Posterior cingulate gyrus (tissue), 11 donors: ENCODE measurements at regions not wholly inside any gene's neighbourhood (a gene's known extent, or its start where the extent isn't known, plus 50 kb on each side); places are given as distances from the start of the nearest gene placed in this dataset.

Source experiments
- DNase-seq, 10 donors: peaks; one replicate each; pipeline versions ENCODE4 v3.0.0 to v3.0.0-alpha.2; 2020 to 2021; ENCODE audit warnings: mixed read lengths in 3 of 10
- intact Hi-C: fragments of 100-400 bp; cut with DNase I; formaldehyde crosslinking; loops from one replicate; pipeline ENCODE4 v1.15.1; 2023

DNA sequence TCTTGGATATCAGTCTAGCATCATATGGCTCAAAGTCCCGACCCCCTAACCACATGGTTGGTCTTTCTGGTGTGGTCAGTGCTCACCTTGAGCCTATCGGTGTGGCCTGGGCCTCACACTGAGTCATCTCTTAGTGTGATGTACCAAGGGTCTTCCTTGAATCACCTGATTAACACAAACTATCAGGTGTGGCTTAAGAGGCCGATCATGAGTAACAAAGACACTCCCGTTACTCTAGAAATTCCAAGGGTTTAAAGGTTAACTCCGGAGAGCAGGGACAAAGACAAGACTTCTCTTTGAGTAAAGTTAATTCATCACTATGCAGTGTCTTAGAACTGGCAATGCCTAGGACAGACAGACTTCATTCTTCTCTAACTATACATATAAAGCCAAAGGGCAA, 52.3 kb upstream of the ARMC3 start:
- DNase-seq, result no peak
- intact Hi-C loops, result no loop called here

- intact Hi-C loops, result no loop called here
- peak in 4 of 10 donors; percentile 18 to 88 (median 29) for DNase-seq
Observed at GRCh38 chr10:22874189-22874854, 53.5 kb upstream of the ARMC3 start.

- DNase-seq, result no peak
- intact Hi-C loops, result loop anchor here (10.0 kb wide), 1 partner anchor 118 kb away; no protein-coding TSS in a partner anchor
Observed at GRCh38 chr10:22856444-22857074, 71.3 kb upstream of the ARMC3 start.

GRCh38 chr10:22854935-22855421, 72.9 kb upstream of the ARMC3 start:
- intact Hi-C loops, result loop anchor here (10.0 kb wide), 1 partner anchor 120 kb away; no protein-coding TSS in a partner anchor

DNA sequence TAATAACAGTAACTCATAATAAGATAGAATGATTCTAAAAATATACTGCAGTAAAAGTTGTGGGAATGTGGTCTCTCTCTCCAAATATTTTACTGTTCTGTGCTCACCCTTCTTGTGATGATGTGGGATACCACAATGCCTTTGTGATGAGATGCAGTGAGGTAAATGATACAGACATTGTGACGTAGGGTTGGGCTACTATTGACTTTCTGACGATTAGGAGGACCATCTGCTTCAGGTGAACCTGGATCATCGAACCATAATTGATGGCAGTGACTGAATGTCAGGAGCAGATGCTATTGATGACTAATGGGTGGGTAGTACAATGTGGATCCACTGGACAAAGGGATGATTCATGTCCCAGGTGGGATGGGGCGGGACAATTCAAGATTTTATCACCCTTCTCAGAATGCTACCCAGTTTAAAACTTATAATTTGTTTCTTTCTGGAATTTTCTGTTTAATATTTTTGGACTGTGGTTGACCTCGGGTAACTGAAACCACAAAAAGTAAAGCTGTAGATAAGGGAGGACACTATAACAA, 73.9 kb upstream of the ARMC3 start:
- DNase-seq, result no peak
- intact Hi-C loops, result loop anchor here (10.0 kb wide), 1 partner anchor 121 kb away; no protein-coding TSS in a partner anchor

More at GRCh38 chr10:22854935-22855421, 72.9 kb upstream of the ARMC3 start:
- DNase-seq, result no peak

- DNase-seq, result no peak
- intact Hi-C loops, result loop anchor here (10.0 kb wide), 1 partner anchor 122 kb away; no protein-coding TSS in a partner anchor
Observed at GRCh38 chr10:22852712-22853353, 75.0 kb upstream of the ARMC3 start.

- no peak for DNase-seq
- intact Hi-C loops, result loop anchor here (10.0 kb wide), 1 partner anchor 123 kb away; no protein-coding TSS in a partner anchor
Observed at GRCh38 chr10:22851865-22852239, 76.0 kb upstream of the ARMC3 start.

DNA sequence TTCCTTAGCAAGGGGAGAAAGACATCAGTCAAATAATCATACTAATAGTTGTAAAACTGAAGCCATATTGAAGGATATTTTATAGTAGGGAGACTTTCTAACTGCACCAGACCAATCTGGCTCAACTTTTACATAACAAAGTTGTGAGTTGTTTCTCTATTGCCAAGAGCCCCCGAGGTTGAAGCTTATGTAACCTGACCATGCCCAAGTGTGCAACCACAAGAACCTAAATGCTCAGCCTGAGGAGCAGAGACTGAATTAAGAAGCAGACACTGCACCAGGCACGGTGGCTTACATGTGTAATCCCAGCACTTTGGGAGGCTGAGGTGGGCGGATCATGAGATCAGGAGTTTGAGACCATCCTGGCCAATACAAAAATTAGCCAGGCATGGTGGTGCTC, 77.3 kb upstream of the ARMC3 start:
- intact Hi-C loops, result loop anchor here (10.0 kb wide), 1 partner anchor 124 kb away; no protein-coding TSS in a partner anchor
- no peak for DNase-seq

GRCh38 chr10:22849077-22849805, 78.6 kb upstream of the ARMC3 start:
- peak; percentile 82 to 99 (median 92) for DNase-seq
- intact Hi-C loops, result loop anchor here (5.0 to 10.0 kb wide), 2 partner anchors 87 to 234 kb away; no protein-coding TSS in a partner anchor

DNA sequence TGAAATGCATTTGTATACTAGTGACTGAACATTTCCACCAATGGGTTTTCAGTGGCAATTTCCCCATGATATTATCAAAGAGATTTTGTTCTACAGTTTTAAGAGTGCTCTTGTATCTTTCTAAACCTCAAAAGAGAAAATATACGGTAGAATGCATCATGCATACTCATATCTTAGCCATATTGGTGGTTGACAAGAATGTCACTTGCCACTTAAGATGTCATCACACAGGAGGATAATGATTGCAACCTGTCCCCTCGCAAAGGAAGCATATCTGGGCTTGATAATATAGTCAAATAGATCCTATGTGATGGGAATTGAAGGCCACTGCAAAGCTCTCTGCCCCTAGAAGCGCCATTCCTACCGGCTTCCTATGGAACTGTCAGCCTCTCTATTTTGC, 79.3 kb upstream of the ARMC3 start:
- no peak for DNase-seq
- intact Hi-C loops, result loop anchor here (5.0 to 10.0 kb wide), 2 partner anchors 86 to 234 kb away; no protein-coding TSS in a partner anchor

DNA sequence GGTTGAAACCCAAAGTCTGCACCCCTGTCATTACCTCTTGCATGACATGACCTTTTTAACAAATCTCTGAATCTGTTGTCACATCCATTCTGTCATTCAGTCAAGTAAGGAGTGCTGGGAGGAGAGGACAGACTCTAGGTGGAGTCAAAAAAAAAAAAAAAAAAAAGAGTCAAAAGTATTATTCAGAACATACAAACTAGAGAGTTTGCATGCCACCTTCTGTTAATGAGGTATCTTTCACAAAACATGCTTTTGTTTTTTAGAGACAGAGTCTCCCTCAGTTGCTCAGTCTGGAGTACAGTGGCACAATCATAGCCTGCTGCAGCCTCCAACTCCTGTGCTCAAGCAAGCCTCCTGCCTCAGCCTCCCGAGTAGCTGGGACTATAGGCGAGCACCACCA, 81.6 kb upstream of the ARMC3 start:
- intact Hi-C loops, result loop anchor here (5.0 to 10.0 kb wide), 2 partner anchors 84 to 231 kb away; no protein-coding TSS in a partner anchor
- DNase-seq, result no peak

DNA sequence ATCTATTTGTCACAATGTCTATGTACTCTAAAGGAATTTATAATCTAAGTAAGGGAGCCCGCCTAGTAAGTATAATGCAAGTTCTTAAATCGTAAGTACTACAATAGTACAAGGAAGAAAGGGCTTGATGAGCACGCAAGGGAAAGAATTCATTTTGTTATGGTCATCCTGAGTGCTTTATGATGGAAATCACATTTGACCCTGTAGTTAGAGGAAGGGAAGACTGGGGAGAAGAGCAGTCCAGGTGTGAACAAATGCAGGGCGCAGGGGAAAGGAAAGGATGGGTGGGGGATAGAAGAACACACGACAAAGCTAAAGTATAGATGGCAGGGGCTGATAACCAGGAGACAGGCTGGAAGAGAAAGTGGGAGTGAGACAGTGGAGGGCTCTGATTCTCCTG, 88.2 kb upstream of the ARMC3 start:
- intact Hi-C loops, result loop anchor here (10.0 kb wide), 1 partner anchor 225 kb away; no protein-coding TSS in a partner anchor
- DNase-seq, result no peak

DNA sequence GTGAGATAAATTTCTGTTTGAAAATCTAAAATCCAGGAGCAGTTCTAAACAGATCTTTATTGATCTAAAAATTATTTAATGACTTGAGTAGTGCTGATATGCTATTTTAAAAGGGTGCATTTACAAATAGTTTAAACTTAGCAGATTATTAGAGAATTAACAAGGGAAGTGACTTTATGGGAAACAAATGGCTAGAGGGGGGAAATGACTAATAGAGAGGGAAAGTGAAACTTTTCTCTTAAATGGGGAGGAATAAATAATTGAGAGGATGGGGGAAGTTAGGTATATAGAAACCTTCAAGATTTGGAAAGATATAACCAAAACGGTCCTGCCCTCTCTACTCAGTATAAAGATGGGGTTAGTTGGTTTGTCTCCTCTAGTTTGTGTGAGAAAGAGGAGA, 90.1 kb upstream of the ARMC3 start:
- intact Hi-C loops, result no loop called here
- no peak for DNase-seq

DNA sequence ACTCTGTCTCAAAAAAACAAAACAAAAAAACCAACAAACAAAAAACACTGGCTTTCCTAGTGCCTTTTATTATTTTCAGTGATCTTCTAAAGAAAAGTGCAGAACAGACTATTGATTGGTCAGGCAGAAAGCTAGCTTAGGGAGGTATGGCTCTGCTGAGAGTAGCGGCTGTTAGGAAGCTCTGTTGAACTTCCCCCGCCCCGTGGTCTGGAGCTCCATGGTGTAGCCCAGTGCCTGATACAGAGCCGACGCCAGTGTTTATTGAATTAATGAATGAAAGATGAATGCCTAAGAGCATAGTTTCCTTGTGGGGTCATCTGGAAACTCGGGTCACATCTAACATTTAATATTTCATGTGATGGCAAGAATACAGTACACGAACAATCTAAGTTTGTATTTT, 90.5 kb upstream of the ARMC3 start:
- intact Hi-C loops, result no loop called here
- no peak for DNase-seq

DNA sequence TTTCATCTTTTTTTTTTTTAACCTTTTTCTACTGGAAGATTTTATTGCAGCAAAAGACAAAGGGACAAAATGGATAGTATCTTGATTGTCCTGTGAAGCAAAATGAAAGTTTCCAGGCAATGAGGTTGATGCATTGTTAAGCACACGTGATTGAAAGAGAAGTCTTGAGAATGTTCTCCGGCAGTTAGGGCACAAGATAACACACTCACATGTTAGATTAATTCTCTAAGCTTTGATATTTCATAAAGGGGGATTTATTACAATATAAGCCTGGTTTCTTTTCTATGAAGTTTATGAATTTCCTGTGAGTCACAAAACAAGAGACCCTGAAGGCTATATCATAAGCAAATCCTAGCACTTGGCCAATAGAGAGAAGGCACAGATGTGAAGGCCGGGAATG, 93.4 kb upstream of the ARMC3 start:
- intact Hi-C loops, result no loop called here
- DNase-seq, result no peak

DNA sequence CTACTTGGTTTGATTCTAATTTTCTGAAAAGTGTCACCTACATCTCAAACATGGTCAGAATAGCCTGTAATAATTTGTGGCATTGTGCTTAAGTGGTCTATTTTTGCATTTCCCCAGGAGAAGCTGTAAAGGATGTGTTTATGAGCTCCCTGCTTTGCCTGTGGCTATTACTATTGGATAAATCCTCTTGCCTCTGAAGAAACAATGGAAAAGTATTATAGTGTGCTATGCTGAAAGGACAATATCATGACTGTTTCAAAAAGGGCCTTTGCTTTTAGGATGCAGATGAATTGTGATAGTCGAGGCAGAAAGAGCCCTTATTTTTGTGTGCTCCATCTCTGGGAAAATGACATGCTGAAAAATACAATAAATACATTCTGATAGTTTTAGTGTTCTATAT, 94.1 kb upstream of the ARMC3 start:
- no peak for DNase-seq
- intact Hi-C loops, result no loop called here

DNA sequence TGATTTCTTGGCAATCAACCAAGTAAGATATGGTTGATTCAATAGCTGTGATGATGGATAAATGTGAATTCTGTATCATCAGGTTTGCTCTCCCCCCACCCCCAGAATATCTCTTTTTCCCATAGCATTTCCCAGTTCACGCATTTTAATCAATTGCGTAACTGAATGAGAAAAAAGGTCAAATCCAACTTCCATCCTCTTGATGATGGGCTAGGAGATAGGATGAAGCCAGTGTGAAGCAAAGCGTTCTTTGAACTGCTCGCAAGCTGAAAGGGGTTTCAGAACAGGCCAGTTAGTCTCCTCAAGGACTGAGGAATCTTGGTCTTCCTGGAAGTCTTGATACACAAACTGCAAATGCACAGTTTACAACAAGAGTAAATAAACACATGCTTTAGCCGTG, 94.5 kb upstream of the ARMC3 start:
- no peak for DNase-seq
- intact Hi-C loops, result no loop called here

GRCh38 chr10:22832851-22833250, 95.0 kb upstream of the ARMC3 start:
- no peak for DNase-seq
- intact Hi-C loops, result no loop called here

- DNase-seq, result no peak
- intact Hi-C loops, result no loop called here
Observed at GRCh38 chr10:22832066-22832602, 95.7 kb upstream of the ARMC3 start.

DNA sequence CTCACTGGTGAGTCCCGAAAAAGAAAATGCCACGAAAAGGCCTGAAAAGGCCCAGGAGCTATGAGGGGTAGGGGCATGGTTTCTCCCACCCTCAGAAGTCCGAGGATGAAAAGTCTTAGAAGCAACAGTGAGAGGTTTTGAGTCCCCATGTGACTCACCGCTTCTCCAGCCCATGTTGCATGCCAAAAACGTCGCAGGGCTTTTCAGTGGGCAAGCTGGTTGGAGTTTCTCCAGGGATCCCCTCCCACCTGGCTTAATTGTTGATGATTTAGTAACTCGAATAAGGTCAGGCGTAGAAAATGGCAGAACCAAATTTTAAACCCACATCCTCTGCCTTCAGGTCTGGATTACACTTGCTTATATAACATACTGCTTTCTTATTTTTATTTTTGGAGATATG, 96.3 kb upstream of the ARMC3 start:
- intact Hi-C loops, result no loop called here
- DNase-seq, result no peak
